K562 (cell line): ENCODE measurements at regions not wholly inside any gene's neighbourhood (a gene's known extent, or its start where the extent isn't known, plus 50 kb on each side); places are given as distances from the start of the nearest gene placed in this dataset.
"Not testable (repeated sequence)": the region's sequence is repeated elsewhere in the genome, so short reads cannot be mapped to it uniquely, and the experiment has no call there.

Experiments used
- HDAC6 ChIP-seq: IDR thresholded peaks from 2 replicates; pipeline ENCODE4 v1.6.1; 2012; ENCODE audit warnings: low read depth, mild to moderate bottlenecking, control low read depth, inconsistent platforms, low read length, moderate library complexity
- NFE2 ChIP-seq: IDR thresholded peaks from 2 replicates; pipeline ENCODE4 v1.6.1; 2014; ENCODE audit warnings: antibody characterized with exemption, low read depth
- NFYB ChIP-seq: IDR thresholded peaks from 2 replicates; pipeline ENCODE4 v1.6.1; 2011; ENCODE audit warnings: mild to moderate bottlenecking, moderate library complexity; ENCODE audit not compliant: insufficient read length; ENCODE audit errors: extremely low read depth
- PHF8 ChIP-seq: fragments of 200-600 bp; sonication (generic); IDR thresholded peaks from 2 replicates; pipeline ENCODE4 v1.6.1; 2012; ENCODE audit warnings: mixed run types, mild to moderate bottlenecking, inconsistent platforms, low read length, moderate library complexity, borderline replicate concordance
- RAD21 ChIP-seq, 2 experiments: fragments of 250-450 bp in 1 of 2; fragments of 450-650 bp in 1 of 2; sonication (Bioruptor Pico) in 1 of 2; formaldehyde crosslinking in 1 of 2; IDR thresholded peaks in 1 of 2; conservative IDR thresholded peaks in 1 of 2; 2 replicates each; pipeline versions ENCODE4 v1.4.0 to v1.8.0; 2020 to 2022; ENCODE audit warnings: mild to moderate bottlenecking in 2 of 2, moderate library complexity in 1 of 2
- TGIF2 ChIP-seq: sonication (generic); formaldehyde crosslinking; IDR thresholded peaks from 2 replicates; pipeline ENCODE4 v1.8.1; 2022; ENCODE audit warnings: mild to moderate bottlenecking, missing genetic modification reagents, moderate library complexity
- ZBTB7A ChIP-seq: IDR thresholded peaks from 2 replicates; pipeline ENCODE4 v1.6.1; 2011; ENCODE audit warnings: low read depth, mild to moderate bottlenecking, low read length, moderate library complexity, borderline replicate concordance; ENCODE audit not compliant: control insufficient read depth
- ZFP30 ChIP-seq: fragments of 250-450 bp; sonication (Bioruptor Pico); IDR thresholded peaks from 2 replicates; pipeline ENCODE4 v1.8.0; 2022; ENCODE audit warnings: moderate library complexity, mild to moderate bottlenecking, inconsistent platforms, borderline replicate concordance
- TF ChIP-seq, protein P1 (sequence below): fragments of 450-650 bp; IDR thresholded peaks from 2 replicates; pipeline ENCODE4 v1.6.1; 2018; ENCODE audit not compliant: partially characterized antibody
- TF ChIP-seq, protein P2 (sequence below): sonication (generic); formaldehyde crosslinking; IDR thresholded peaks from 2 replicates; pipeline ENCODE4 v1.8.0; 2022; ENCODE audit warnings: mild to moderate bottlenecking, missing genetic modification reagents, borderline replicate concordance
- TF ChIP-seq, protein P3 (sequence below), 3 experiments: IDR thresholded peaks in 2 of 3; conservative IDR thresholded peaks in 1 of 3; 2 replicates each; pipeline ENCODE4 v1.5.1; 2011 to 2012; ENCODE audit warnings: low read length in 3 of 3, mild to moderate bottlenecking in 3 of 3, control low read depth in 2 of 3, improper control_type of control experiment in 1 of 3, inconsistent platforms in 1 of 3, low read depth in 1 of 3, mixed read lengths in 1 of 3, moderate library complexity in 1 of 3; ENCODE audit not compliant: insufficient read depth in 2 of 3
- TF ChIP-seq, protein P4 (sequence below): IDR thresholded peaks from 3 replicates; pipeline ENCODE4 v1.6.1; 2011; ENCODE audit warnings: borderline replicate concordance, mild to moderate bottlenecking, moderate library complexity; ENCODE audit not compliant: insufficient read length; ENCODE audit errors: extremely low read depth

DNA sequence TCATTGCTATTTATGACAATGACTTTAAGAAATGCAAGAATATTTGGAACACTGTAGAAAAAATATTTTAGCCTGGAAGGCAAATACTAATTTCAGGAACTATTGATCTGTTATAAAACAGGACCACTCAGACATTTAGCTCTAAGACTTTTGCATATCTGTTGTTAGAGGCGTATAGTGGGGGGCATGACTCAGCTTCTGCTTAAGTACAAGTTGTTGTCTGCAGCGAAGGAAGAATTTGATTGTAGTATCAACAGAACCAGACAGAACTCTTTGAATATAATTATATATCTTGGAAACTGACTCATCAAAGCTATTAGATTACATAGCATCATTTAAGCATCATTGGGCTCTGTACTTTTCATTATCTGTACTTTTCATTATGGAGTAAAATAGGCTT, 573.8 kb downstream of the SPATA31A6 start:
- TF ChIP-seq HDAC6; RAD21 (CRISPR knock-in tag; conservative IDR thresholded peaks at IDR 0.05 in 1 of 2, IDR thresholded peaks at IDR 0.05 in 1 of 2); ZBTB7A; PHF8; NFYB; ZFP30 (CRISPR knock-in tag); NFE2; TGIF2 (CRISPR knock-in tag): not testable (repeated sequence)
- TF ChIP-seq, protein P1, sequence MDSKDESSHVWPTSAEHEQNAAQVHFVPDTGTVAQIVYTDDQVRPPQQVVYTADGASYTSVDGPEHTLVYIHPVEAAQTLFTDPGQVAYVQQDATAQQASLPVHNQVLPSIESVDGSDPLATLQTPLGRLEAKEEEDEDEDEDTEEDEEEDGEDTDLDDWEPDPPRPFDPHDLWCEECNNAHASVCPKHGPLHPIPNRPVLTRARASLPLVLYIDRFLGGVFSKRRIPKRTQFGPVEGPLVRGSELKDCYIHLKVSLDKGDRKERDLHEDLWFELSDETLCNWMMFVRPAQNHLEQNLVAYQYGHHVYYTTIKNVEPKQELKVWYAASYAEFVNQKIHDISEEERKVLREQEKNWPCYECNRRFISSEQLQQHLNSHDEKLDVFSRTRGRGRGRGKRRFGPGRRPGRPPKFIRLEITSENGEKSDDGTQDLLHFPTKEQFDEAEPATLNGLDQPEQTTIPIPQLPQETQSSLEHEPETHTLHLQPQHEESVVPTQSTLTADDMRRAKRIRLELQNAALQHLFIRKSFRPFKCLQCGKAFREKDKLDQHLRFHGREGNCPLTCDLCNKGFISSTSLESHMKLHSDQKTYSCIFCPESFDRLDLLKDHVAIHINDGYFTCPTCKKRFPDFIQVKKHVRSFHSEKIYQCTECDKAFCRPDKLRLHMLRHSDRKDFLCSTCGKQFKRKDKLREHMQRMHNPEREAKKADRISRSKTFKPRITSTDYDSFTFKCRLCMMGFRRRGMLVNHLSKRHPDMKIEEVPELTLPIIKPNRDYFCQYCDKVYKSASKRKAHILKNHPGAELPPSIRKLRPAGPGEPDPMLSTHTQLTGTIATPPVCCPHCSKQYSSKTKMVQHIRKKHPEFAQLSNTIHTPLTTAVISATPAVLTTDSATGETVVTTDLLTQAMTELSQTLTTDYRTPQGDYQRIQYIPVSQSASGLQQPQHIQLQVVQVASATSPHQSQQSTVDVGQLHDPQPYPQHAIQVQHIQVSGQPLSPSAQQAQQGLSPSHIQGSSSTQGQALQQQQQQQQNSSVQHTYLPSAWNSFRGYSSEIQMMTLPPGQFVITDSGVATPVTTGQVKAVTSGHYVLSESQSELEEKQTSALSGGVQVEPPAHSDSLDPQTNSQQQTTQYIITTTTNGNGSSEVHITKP = not testable (repeated sequence)
- TF ChIP-seq, protein P2, sequence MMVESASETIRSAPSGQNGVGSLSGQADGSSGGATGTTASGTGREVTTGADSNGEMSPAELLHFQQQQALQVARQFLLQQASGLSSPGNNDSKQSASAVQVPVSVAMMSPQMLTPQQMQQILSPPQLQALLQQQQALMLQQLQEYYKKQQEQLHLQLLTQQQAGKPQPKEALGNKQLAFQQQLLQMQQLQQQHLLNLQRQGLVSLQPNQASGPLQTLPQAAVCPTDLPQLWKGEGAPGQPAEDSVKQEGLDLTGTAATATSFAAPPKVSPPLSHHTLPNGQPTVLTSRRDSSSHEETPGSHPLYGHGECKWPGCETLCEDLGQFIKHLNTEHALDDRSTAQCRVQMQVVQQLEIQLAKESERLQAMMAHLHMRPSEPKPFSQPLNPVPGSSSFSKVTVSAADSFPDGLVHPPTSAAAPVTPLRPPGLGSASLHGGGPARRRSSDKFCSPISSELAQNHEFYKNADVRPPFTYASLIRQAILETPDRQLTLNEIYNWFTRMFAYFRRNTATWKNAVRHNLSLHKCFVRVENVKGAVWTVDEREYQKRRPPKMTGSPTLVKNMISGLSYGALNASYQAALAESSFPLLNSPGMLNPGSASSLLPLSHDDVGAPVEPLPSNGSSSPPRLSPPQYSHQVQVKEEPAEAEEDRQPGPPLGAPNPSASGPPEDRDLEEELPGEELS (CRISPR knock-in tag) = not testable (repeated sequence)
- TF ChIP-seq, protein P3, sequence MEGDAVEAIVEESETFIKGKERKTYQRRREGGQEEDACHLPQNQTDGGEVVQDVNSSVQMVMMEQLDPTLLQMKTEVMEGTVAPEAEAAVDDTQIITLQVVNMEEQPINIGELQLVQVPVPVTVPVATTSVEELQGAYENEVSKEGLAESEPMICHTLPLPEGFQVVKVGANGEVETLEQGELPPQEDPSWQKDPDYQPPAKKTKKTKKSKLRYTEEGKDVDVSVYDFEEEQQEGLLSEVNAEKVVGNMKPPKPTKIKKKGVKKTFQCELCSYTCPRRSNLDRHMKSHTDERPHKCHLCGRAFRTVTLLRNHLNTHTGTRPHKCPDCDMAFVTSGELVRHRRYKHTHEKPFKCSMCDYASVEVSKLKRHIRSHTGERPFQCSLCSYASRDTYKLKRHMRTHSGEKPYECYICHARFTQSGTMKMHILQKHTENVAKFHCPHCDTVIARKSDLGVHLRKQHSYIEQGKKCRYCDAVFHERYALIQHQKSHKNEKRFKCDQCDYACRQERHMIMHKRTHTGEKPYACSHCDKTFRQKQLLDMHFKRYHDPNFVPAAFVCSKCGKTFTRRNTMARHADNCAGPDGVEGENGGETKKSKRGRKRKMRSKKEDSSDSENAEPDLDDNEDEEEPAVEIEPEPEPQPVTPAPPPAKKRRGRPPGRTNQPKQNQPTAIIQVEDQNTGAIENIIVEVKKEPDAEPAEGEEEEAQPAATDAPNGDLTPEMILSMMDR (IDR thresholded peaks at IDR 0.05 in 2 of 3, conservative IDR thresholded peaks at IDR 0.05 in 1 of 3; ENCODE audit: insufficient read depth in 2 of 3, low read depth in 1 of 3, low read length in 3 of 3) = not testable (repeated sequence)
- TF ChIP-seq, protein P4, sequence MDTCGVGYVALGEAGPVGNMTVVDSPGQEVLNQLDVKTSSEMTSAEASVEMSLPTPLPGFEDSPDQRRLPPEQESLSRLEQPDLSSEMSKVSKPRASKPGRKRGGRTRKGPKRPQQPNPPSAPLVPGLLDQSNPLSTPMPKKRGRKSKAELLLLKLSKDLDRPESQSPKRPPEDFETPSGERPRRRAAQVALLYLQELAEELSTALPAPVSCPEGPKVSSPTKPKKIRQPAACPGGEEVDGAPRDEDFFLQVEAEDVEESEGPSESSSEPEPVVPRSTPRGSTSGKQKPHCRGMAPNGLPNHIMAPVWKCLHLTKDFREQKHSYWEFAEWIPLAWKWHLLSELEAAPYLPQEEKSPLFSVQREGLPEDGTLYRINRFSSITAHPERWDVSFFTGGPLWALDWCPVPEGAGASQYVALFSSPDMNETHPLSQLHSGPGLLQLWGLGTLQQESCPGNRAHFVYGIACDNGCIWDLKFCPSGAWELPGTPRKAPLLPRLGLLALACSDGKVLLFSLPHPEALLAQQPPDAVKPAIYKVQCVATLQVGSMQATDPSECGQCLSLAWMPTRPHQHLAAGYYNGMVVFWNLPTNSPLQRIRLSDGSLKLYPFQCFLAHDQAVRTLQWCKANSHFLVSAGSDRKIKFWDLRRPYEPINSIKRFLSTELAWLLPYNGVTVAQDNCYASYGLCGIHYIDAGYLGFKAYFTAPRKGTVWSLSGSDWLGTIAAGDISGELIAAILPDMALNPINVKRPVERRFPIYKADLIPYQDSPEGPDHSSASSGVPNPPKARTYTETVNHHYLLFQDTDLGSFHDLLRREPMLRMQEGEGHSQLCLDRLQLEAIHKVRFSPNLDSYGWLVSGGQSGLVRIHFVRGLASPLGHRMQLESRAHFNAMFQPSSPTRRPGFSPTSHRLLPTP = not testable (repeated sequence)
